K562 (cell line): ENCODE measurements at regions not wholly inside any gene's neighbourhood (a gene's known extent, or its start where the extent isn't known, plus 50 kb on each side); places are given as distances from the start of the nearest gene placed in this dataset.

Experiments used
- ATAC-seq: fragments of 200-7000 bp; cut with Tn5 transposase; 3 replicates; pipeline ENCODE4 v1.9.1; 2020; ENCODE audit warnings: moderate library complexity
- BruUV-seq: library from RNA; stranded (reverse); fragments of 400-500 nt; replicated peaks from 2 replicates; lab custom pipeline; 2021; lab: Mats Ljungman, UMichigan
- CTCF ChIA-PET: fragments of 300-600 bp; formaldehyde crosslinking; extraction: SDS; loops from one replicate; lab custom pipeline; 2021; ENCODE audit warnings: low intra/inter-chr PET ratio; lab: Yijun Ruan, JAX
- POLR2A ChIA-PET: fragments of 300-600, 350-650 bp; sonication (Branson Sonifier 250); formaldehyde crosslinking; extraction: SDS; loops from one replicate; lab custom pipeline; 2021; ENCODE audit warnings: antibody characterized with exemption, inconsistent platforms; lab: Yijun Ruan, JAX
- DNase-seq, 4 experiments: peaks; one replicate each; pipeline versions ENCODE4 v3.0.0 to v3.0.0-alpha.2; 2011 to 2018; ENCODE audit warnings: low spot score in 3 of 4, mixed read lengths in 3 of 4; ENCODE audit errors: extremely low read depth in 1 of 4
- FAIRE-seq: peaks from 2 replicates; lab custom pipeline; 2011; peaks lifted over from hg19 to GRCh38; lab: Jason Lieb, UNC
- H2AFZ ChIP-seq: 2 replicates; pipeline ENCODE4 v1.6.0; 2011; ENCODE audit warnings: low read depth, low read length, control low read depth, inconsistent platforms
- H3K27ac ChIP-seq: fragments of 200-600 bp; 3 replicates; pipeline ENCODE4 v1.8.0; 2011; ENCODE audit warnings: low read depth, mild to moderate bottlenecking, control low read depth, inconsistent platforms, low read length, moderate library complexity, mixed read lengths; ENCODE audit errors: extremely low read depth
- H3K27me3 ChIP-seq, 2 experiments: fragments of 300-600 bp in 1 of 2; 2 replicates in 1 of 2; 3 replicates in 1 of 2; pipeline versions ENCODE4 v1.6.0 to v1.8.0; 2011; ENCODE audit warnings: inconsistent platforms in 2 of 2, low read length in 2 of 2, mild to moderate bottlenecking in 1 of 2, mixed read lengths in 1 of 2, moderate library complexity in 1 of 2; ENCODE audit not compliant: control insufficient read depth in 2 of 2, insufficient read depth in 2 of 2
- H3K36me3 ChIP-seq: fragments of 300-600 bp; 3 replicates; pipeline ENCODE4 v1.8.0; 2011; ENCODE audit warnings: mild to moderate bottlenecking, low read length, inconsistent platforms; ENCODE audit not compliant: control insufficient read depth, insufficient read depth
- H3K4me1 ChIP-seq, 2 experiments: fragments of 200-600 bp in 1 of 2; replicated peaks in 1 of 2; 2 replicates in 1 of 2; 3 replicates in 1 of 2; pipeline versions ENCODE4 v1.5.1 to v1.8.0; 2011; ENCODE audit warnings: inconsistent platforms in 2 of 2, low read length in 2 of 2, mild to moderate bottlenecking in 1 of 2, mixed read lengths in 1 of 2, moderate library complexity in 1 of 2; ENCODE audit not compliant: control insufficient read depth in 2 of 2, insufficient read depth in 2 of 2
- H3K4me2 ChIP-seq: 2 replicates; pipeline ENCODE4 v1.6.1; 2011; ENCODE audit warnings: low read length, control low read depth, inconsistent platforms, mixed read lengths; ENCODE audit not compliant: insufficient read depth
- H3K4me3 ChIP-seq: fragments of 200-600 bp; sonication (generic), shearing (Covaris generic); 2 replicates; pipeline ENCODE4 v1.5.1; 2016; ENCODE audit warnings: control low read depth, inconsistent platforms
- H3K79me2 ChIP-seq: fragments of 200-600 bp; 3 replicates; pipeline ENCODE4 v1.8.0; 2011; ENCODE audit warnings: low read length, inconsistent platforms; ENCODE audit not compliant: control insufficient read depth, insufficient read depth
- H3K9ac ChIP-seq, 2 experiments: 2 replicates each; pipeline versions ENCODE4 v1.6.0 to v1.6.1; 2011; ENCODE audit warnings: low read depth in 2 of 2, low read length in 2 of 2, control low read depth in 1 of 2, inconsistent platforms in 1 of 2, mild to moderate bottlenecking in 1 of 2, mixed read lengths in 1 of 2; ENCODE audit not compliant: insufficient read depth in 1 of 2
- H3K9me1 ChIP-seq: one replicate; pipeline ENCODE4 v1.6.0; 2011; ENCODE audit warnings: inconsistent platforms, mild to moderate bottlenecking, low read length, moderate library complexity; ENCODE audit not compliant: control insufficient read depth, insufficient read depth
- H3K9me3 ChIP-seq: replicated peaks from 2 replicates; pipeline ENCODE4 v1.5.1; 2011; ENCODE audit warnings: low read depth, low read length, inconsistent platforms; ENCODE audit not compliant: control insufficient read depth, insufficient read depth
- H4K20me1 ChIP-seq: replicated peaks from 2 replicates; pipeline ENCODE4 v1.6.1; 2011; ENCODE audit warnings: low read length, inconsistent platforms, mixed read lengths; ENCODE audit not compliant: control insufficient read depth, insufficient read depth
- CBX5 ChIP-seq: IDR thresholded peaks from 2 replicates; pipeline ENCODE4 v1.6.1; 2014; ENCODE audit warnings: low read depth, borderline replicate concordance
- ETV5 ChIP-seq: sonication (generic); formaldehyde crosslinking; IDR thresholded peaks from 2 replicates; pipeline ENCODE4 v1.4.0; 2020; ENCODE audit warnings: low read depth, mild to moderate bottlenecking, missing genetic modification reagents
- MBD1 ChIP-seq: fragments of 250-450 bp; sonication (Bioruptor Pico); IDR thresholded peaks from 2 replicates; pipeline ENCODE4 v1.8.0; 2022; ENCODE audit warnings: inconsistent platforms
- RBBP5 ChIP-seq: fragments of 200-600 bp; sonication (generic); IDR thresholded peaks from 2 replicates; pipeline ENCODE4 v1.6.1; 2012; ENCODE audit warnings: borderline replicate concordance, mild to moderate bottlenecking, low read length, control low read depth, inconsistent platforms; ENCODE audit not compliant: insufficient read depth, poor library complexity, severe bottlenecking
- SMC3 ChIP-seq: conservative IDR thresholded peaks from 2 replicates; pipeline ENCODE4 v1.6.1; 2011; ENCODE audit warnings: low read depth, low read length, improper control_type of control experiment; ENCODE audit not compliant: insufficient read depth
- WGBS: fragments of 100-300 bp; shearing (Covaris generic); methylation state at CpG from one replicate; pipeline ENCODE4 v1.1.6; 2016; ENCODE audit warnings: low coverage, mixed read lengths; ENCODE audit not compliant: insufficient coverage; ENCODE audit errors: missing lambda C conversion rate; 5-methylcytosine and 5-hydroxymethylcytosine counted together
- in situ Hi-C: fragments of 300-500 bp; cut with MboI; formaldehyde crosslinking; loops from 4 replicates; pipeline ENCODE4 v1.15.0; 2018; ENCODE audit warnings: inconsistent platforms, mixed read lengths
- intact Hi-C: fragments of 100-400 bp; cut with micrococcal nuclease; formaldehyde crosslinking; loops from 2 replicates; pipeline ENCODE4 v1.14.2; 2022

- H3K4me2 ChIP-seq = no peak overlapping the region
- H2AFZ ChIP-seq = no peak overlapping the region
- no peaks in the 10 kb centered on the region for H3K36me3 ChIP-seq
- ChIA-PET CTCF (no interaction called here), POLR2A (no interaction called here)
- ATAC-seq (no peak), FAIRE-seq (no peak), DNase-seq (no peak)
- intact Hi-C loops = no loop called here
- H3K9me3 ChIP-seq = no peaks in the 10 kb centered on the region
- TF ChIP-seq ETV5 (CRISPR knock-in tag) (no peak), SMC3 (no peak), MBD1 (no peak), CBX5 (no peak), RBBP5 (no peak)
- WGBS = 50% methylated on average over 4 of the region's 4 CpGs
- H3K4me3 ChIP-seq = no peak overlapping the region
- H3K9ac ChIP-seq = no peak overlapping the region
- in situ Hi-C loops = no loop called here
- H3K27ac ChIP-seq = no peak overlapping the region
- no peaks in the 10 kb centered on the region for H3K9me1 ChIP-seq
- no TSS peak for BruUV-seq
- no peaks in the 10 kb centered on the region for H4K20me1 ChIP-seq
- no peaks in the 10 kb centered on the region for H3K27me3 ChIP-seq
- H3K79me2 ChIP-seq = no peaks in the 10 kb centered on the region
- H3K4me1 ChIP-seq = no peaks in the 10 kb centered on the region
Observed at GRCh38 chr12:92292016-92292415, 146.4 kb upstream of the BTG1 start.
